Suppressor macrophage treated with lipopolysaccharide for 4 hours (primary cell): ENCODE measurements at regions not wholly inside any gene's neighbourhood (a gene's known extent, or its start where the extent isn't known, plus 50 kb on each side); places are given as distances from the start of the nearest gene placed in this dataset.

ENCODE experiments used
- DNase-seq: peaks from one replicate; pipeline ENCODE4 v3.0.0-alpha.2; 2020

DNA sequence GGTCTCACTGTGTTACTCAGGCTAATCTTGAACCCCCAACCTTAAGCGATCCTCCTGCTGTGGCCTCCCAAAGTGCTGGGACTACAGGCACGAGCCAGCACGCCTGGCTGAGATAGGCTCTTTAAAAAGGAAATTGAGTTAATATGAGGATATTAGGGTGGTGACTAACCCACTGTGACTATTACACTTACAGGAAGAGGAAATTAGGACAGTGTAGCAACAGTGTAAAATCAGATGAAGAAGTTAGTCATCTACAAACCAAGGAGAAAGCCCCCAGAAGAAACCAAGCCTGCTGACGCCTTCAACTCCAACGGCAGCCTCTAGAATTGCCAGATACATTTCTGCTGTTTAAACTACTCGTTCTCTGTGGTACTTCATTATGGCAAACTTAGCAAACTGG is 711.9 kb downstream of the SUCLG1 start:
- no peak for DNase-seq

DNA sequence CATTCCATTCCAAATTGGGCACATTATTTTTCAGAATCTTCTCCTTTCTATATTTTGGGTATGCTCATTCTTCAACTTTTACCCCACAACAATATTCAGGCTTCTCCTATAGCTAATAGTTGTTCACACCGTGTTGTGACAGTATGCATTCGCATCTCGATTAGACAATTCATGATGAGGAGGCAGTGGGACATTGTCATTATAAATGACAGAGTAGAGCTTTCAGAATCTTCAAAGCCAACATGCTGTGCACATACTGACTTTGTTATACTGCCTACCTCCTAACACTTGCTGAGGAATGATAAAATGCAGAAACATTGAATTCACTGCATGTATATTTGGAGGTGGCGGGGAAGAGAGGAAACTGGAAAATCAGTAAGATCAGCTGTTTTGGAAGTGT is 714.2 kb downstream of the SUCLG1 start:
- DNase-seq: no peak

DNA sequence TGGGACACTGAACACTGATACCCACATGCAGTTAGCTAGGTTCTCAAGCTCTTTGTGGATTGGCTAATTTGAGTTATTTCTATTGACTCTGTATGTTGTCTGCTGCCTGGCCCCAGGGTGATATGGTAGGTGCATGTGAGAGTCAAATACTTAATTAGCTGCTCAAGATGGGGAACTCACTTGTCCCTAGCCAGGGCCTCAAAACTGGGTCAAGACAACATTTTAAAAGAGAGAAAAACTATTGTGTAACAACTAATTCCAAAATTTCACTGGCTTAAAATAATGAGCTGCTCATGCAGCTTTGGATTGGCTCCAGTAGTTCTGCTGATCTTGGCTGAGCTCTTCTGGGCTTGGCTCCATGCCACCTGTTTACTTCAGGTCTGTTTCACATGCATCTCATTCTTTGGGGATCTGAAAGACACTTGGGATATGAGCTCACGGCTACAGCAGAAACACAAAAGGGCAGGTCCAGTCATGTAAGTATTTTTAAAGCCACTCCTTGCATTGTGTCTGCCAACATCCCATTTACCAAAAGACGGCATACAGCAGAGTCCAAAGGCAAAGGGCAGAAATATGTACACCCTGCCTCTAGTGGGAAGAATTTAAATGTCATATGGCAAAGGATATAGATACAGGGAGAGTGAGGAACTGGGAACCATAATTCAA is 716.8 kb downstream of the SUCLG1 start:
- DNase-seq: no peak

DNA sequence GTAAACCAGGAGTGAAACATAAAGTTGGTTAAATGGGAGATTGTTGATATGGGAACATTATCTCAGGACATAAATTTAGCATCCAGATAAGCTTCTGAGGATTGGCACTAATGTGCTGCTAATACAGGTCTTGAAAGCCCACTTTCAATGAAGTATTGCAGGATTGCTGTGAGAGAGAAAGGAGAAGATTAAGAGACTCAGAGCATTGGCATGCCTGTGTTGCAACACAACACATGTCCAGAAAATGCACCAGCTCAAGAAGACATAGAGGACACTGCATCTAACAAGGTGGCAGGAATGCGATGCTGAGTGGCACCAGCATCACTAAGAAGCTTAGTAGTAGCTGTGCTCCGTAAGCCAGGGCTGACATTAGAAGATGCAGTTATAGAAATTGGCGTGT is 728.9 kb downstream of the SUCLG1 start:
- no peak for DNase-seq

DNA sequence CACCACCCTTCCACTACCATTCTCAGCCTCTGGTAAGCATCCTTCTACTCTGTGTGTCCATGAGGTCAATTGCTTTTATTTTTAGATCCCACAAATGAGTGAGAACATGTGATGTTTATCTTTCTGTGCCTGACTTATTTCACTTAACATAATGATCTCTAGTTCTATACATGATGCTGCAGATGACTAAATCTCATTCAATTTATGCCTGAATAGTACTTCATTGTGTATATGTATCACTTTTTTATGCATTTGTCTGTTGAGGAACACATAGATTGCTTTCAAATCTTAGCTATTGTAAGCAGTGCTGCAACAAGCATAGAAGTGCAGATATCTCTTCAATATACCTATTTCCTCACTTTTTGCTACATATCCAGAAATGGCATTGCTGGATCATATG is 733.3 kb downstream of the SUCLG1 start:
- no peak for DNase-seq

DNA sequence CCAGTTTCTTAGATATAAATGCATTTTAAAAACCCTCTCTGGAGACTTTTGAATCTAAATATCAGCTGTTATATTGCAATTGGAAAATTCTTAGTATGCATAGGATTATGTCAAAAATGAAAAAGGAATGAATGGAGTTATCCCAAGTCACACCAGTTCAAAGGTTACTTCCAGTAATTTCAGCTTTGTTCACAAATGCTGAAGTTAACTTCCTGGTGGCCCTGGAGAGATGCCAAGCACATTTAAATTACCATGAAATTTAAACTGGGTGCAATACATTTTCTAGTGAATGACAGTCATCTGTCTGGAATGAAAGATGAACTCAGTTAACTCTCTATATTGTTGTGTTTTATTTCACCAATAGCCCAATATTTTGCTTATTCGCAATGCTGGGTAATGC is 753.9 kb downstream of the SUCLG1 start:
- no peak for DNase-seq

DNA sequence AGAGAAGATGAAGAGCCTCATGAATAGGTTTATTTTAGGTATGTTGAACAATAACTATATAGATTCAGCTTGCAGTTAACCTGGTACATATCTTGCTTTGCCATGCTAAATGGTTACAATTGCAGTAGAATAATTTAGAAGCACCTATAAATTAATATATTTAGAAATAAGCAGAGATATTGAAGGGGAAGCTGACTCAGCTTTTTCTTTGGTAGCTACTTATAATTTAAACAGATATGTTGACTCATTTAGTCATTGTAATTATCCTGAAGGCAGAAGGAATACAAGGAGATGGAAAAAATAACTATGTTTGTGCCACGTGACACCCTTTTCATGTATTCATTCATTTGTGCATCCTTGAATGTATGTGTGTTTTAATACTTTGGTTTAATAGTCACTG is 755.5 kb downstream of the SUCLG1 start:
- DNase-seq: no peak

DNA sequence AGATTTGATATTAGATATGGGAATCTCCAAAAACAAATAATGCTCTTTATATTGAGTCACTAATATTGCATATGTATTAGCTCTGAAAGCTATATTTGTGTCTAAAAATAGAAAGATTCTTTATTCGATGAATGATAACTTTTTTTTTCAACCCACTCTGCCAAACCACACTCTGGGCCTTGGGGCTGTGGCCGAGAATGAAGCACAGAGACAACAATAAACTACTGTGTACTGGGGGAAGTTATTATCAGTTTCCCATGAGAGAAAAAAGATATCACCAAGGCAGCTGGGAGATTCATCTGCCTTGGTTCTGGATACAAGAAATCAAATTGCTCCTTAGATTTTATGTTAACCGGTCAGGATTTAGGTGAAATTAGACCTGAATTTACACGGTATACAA is 762.2 kb downstream of the SUCLG1 start:
- no peak for DNase-seq

DNA sequence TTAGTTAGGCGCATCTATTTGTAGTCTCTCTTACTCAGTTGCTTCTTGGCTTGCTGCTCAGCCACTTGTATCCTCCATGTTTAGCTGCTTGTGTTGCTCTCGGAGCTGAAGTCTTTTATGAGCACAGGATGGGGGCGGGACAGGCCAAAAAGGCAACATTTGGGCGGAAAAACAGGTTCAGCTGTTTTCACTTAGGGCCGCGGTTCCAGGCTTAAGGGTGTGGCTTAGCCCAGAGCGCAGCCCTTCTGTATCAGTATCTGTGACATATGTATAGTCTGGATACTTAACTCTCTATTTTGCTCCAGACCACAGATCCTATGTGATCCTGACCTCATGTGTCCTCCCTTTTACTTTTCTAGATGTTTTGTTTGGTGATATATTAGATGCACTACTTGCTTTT is 763.5 kb downstream of the SUCLG1 start:
- no peak for DNase-seq

DNA sequence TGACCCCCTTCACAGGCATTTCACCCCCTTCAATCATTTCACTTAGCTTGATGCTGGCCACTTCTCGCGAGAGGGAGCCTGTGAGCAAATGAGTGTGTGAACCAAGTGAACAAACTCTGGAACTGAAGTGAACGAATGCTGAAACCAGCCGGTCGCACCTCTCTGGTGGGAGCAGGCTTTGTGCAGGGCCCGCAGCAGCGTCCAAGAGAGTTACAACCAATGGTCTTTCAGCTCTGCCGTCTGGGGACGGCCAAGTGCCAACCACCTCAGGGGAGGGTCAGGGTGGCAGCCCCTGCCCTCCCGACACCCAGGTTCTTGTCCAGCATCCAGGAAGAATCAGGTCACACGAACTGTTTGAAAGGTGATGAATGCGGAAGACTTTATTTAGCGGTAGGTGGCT is 764.0 kb downstream of the SUCLG1 start:
- DNase-seq: no peak

DNA sequence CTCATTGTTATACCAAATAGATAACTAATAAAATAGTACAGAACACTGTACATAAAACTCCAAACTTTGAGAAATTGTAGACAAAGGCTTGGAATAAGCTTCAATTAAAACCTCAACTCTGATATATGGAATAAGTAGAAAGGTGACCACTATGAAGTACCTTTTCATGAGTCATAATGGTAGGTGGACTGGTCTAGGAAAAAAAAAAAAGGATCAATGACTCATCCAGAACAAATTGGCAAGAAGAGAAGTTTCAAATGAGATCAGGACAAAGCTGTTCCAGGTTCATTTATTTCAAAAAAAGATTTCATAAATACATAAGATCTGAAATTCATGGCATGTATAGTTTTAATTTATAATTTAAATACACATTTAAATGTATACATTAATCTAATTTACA is 769.7 kb downstream of the SUCLG1 start:
- DNase-seq: no peak

DNA sequence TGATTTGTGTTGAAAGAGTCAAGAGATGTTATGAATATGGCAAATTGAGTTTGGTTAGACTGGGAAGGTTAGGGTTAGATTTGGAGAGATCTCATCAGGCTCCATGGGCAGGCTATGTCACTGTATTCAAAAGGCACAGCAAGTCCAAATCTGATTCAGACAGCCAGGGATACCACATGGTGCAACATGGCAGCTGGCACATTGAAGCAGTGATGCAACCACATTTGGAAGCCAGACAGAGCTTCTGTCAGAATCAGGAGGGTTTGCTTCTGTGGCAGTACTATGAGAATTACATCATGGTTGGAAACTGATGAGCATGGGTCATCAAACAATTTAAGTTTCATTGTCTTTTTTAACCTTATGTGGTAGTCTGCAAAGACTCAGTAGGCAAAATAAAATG is 772.2 kb downstream of the SUCLG1 start:
- DNase-seq: no peak

DNA sequence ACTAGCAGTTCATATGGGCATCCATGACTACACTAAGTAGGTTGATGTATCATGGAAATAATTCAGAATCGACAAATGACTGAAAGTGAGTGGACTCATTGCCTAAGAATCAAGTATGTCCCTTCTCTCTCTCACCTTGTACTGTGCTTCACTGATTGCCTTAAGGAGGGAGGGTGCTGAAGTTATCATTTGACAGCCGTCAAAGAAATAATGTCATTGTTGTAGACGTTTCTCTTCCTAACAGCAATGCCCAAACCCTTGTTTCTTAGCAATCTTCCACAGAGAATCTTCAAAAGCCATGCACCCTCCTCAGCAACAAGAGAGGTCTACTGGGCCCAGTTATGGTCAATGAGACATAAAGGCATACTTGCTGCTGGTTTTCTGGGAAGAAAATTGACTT is 785.0 kb downstream of the SUCLG1 start:
- no peak for DNase-seq

DNA sequence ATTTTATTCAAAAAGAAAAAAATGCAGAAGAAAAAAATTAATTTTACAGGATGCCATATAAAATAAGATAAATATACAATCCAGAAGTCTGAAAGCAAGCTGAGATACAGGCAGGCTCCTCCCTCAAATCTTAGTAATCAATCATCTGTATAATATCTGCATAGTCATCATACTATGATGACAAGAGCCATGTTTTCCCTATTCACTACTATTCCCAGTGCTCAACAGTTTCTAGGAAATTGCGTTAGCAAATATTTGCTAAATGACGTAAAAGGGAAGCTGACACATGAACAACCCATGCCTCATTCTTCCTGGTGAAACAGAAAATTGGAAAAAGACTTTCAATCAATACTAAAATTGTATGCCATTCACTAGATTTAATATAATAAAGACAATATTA is 793.2 kb downstream of the SUCLG1 start:
- no peak for DNase-seq

DNA sequence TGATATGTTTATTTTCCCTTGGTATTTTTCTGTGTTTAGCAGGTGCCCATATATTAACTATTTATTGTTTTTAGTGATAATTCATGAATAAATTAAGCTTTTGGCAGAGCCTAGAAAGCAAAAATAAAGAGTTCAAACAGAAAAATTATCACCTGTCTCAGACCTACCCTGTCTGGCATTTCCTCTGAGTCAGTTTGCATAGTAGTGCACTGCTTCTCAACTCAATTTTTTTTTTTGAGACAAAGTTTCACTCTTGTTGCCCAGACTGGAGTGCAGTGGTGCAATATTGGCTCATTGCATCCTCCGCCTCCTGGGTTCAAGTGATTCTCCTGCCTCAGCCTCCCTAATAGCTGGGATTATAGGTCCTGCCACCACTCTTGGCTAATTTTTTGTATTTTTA is 793.9 kb downstream of the SUCLG1 start:
- DNase-seq: no peak

DNA sequence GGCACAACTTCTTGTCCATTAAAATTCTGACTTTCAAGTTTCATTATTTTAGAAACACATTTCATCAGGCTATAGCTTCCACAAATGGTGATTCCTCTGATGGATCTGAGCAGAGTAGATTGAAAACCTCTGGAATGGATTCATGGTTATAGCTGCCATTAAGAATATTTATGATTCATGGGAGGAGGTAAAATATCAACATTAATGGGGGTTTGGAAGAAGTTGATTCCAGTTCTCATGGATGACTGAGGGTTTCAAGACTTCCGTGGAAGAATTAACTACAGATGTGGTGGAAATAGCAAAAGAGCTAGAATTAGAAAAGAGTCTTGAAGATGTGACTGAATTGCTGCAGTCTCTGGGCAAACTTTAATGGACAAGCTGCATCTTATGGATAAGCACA is 797.4 kb downstream of the SUCLG1 start:
- no peak for DNase-seq

DNA sequence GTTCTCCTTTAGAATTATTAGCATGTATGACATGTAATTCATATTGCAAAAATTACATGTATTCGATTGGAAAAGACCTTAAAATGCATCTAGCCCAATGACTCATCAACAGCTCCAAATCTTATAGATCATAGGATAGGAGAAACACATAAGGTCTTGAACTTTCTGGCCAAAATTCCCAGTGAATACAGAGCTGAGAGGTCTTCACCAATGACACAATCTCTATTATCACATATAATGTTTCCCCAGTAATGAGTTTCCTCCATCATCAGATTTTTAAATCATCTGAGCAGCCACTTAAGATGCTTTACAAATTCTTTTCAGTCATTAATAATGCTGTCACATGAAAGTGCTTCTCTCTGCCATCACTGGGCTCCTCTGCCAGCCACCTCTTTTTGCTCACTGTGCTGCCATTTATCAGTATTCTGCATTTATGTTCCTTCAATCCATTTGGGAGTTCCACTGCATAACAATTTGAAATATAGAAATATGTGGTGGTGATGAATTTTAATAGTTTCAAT is 804.9 kb downstream of the SUCLG1 start:
- DNase-seq: no peak

DNA sequence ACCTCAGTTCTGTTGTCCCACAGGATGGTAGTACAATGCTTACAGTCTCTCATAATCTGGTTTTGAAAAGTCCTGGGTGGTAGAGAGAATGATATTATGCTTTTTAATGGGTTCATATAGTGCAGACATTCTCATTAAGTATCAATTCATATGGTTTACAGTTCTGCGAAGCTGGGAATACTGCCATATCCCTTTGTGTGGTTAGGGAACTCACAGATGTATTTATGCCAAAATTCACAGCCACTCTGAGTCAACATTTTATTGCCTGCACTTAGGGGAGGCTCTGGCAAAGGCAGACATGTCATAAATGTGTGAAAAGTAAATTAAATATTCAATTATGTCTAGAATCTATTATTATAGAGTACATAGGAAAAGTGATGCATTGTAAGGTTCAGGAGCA is 808.2 kb downstream of the SUCLG1 start:
- DNase-seq: no peak

DNA sequence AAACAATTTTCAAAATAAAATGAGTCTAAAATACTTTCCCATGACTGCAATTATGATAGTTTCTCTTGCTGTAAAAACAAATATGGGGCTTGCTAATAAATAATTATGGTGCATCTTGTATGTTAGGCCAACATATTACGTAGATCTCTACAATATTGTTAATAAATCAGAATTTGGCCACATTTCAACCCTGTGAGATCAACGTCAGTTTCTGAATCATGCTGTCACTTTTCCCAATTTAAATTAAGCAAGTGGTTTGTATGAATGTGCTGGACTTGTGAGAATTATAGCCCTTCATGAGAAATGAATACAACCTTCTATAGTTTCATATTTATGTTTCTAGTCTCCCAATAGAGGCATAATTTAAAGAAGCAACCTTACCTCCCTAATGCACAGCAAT is 808.9 kb downstream of the SUCLG1 start:
- no peak for DNase-seq

DNA sequence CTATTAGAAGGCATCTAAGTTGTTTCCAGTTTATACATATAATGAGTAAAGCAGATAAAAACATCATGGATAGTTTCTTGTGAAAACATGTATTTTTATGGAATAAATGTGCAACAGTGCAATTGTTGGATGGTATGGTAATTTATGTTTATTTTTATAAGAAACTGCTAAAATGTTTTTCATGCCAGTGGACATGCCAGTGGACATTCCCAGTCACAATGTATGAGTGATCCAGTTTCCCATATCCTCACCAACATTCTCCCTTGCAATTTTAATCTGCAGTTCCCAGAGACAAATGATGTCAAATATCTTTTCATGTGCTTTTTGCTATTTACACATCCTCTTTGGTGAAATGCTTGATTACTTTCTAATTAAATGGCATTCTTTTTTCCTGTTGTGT is 818.6 kb downstream of the SUCLG1 start:
- no peak for DNase-seq

DNA sequence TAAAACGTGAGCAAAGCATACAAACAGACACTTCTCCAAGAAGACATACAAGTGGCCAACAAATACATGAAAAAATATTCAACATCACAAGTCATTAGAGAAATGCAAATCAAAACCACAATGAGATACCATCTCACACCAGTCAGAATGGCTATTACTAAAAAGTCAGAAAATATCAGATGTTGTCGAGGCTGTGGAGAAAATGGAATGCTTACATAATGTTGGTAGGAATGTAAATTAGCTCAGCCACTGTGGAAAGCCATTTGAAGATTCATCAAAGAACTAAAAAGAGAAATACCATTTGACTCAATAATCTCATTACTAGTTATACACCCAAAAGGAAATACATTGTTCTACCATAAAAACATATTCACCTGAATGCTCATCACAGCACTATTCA is 825.7 kb downstream of the SUCLG1 start:
- no peak for DNase-seq

DNA sequence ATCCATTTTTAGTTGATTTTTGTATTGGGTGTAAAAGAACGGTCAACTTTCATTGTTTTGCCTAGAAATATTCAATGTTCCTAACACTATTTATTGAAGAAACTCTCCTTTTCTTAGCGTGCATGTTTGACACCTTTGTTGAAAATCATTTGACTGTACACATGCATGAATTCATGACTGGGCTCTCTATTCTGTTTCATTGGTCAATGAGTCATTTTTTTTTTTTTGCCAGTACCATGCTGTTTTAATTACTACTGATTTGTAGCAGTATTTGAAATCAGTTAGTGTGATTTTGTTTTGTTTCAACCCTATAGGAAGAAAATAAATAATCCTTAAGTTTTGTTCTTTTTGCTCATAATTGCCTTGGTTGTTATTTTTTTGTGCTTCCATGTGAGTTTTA is 828.7 kb downstream of the SUCLG1 start:
- no peak for DNase-seq

DNA sequence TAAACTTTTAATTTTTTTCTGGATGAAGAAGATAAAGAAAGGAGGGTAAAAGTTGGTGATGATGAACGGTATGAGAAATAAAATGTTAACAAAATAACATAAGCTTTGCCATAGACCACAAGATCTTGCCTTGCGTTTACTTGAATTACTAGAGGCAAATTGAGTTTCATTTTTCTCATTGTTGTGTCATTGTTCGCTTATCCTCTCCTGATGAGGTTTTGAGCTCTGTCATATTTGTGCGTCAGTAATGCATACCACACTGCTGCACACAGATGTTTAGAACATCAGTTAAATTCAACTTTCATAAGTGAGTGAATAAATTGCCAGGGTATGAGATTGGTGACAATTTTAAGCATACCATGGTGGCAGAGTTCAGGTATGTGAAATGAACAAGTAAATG is 843.6 kb downstream of the SUCLG1 start:
- DNase-seq: no peak

DNA sequence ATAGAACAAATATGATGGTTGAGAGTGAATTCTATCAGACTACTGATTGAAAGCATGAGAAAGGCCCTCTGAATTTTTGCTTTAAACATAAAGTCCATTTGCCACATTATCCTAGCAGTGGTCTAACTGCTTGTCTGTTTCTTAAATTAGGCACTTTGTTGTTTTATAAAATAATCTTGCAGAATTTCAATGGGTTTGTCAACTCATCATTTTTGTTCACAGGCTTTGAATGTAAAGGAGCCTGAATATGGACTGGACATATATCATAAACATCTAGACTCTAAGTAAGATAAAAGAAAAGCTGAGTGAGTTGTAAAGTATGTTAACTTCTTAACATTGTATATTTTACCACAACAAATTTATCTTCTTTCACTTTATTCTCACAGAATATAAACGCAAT is 845.9 kb downstream of the SUCLG1 start:
- DNase-seq: no peak

DNA sequence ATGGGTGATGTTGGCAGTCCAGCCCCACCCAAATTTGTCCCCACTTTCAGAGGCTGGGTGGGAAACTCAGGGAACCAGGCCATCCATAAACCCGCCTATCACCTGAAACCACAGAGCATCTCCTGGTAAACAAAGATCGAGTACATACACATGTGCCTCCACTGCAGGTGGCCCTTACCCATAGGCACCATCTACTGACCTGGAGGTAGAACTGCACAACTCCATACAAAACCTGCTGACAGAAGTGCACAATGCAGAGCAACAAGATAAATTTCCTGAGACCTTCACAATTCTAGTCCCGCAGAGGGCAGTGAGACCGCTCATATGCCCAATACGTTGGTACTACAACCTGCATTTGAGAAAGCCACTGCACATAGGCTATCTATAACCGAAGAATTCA is 856.3 kb downstream of the SUCLG1 start:
- no peak for DNase-seq
